Osteoblast (primary cell): ENCODE measurements at regions not wholly inside any gene's neighbourhood (a gene's known extent, or its start where the extent isn't known, plus 50 kb on each side); places are given as distances from the start of the nearest gene placed in this dataset.

Source experiments
- DNase-seq: peaks from one replicate; pipeline ENCODE4 v3.0.0; 2011; ENCODE audit warnings: low spot score, mixed read lengths; ENCODE audit not compliant: insufficient read length; ENCODE audit errors: missing footprints
- H2AFZ ChIP-seq: 2 replicates; pipeline ENCODE4 v1.6.0; 2011; ENCODE audit warnings: mild to moderate bottlenecking, low read length
- H3K27ac ChIP-seq: 2 replicates; pipeline ENCODE4 v1.5.1; 2011; ENCODE audit warnings: mild to moderate bottlenecking, low read depth, low read length, moderate library complexity
- H3K27me3 ChIP-seq: 2 replicates; pipeline ENCODE4 v1.6.0; 2012; ENCODE audit warnings: mild to moderate bottlenecking, control low read depth, inconsistent platforms, low read length, moderate library complexity; ENCODE audit not compliant: insufficient read depth
- H3K36me3 ChIP-seq: 2 replicates; pipeline ENCODE4 v1.5.1; 2011; ENCODE audit warnings: mild to moderate bottlenecking, low read length, control low read depth, moderate library complexity; ENCODE audit not compliant: insufficient read depth
- H3K4me1 ChIP-seq: 2 replicates; pipeline ENCODE4 v1.5.1; 2011; ENCODE audit warnings: mild to moderate bottlenecking, low read length, control low read depth, moderate library complexity; ENCODE audit not compliant: insufficient read depth
- H3K4me2 ChIP-seq: 2 replicates; pipeline ENCODE4 v1.6.0; 2011; ENCODE audit warnings: mild to moderate bottlenecking, low read length; ENCODE audit not compliant: insufficient read depth
- H3K4me3 ChIP-seq: fragments of 200-600 bp; sonication (generic); 3 replicates; pipeline ENCODE4 v1.5.1; 2012; ENCODE audit warnings: mild to moderate bottlenecking, low read length, inconsistent platforms; ENCODE audit not compliant: insufficient read depth
- H3K79me2 ChIP-seq: 2 replicates; pipeline ENCODE4 v1.6.0; 2012; ENCODE audit warnings: mild to moderate bottlenecking, low read length, control low read depth, inconsistent platforms; ENCODE audit not compliant: insufficient read depth
- H3K9me3 ChIP-seq: 2 replicates; pipeline ENCODE4 v1.5.1; 2011; ENCODE audit warnings: low read depth, low read length, control low read depth
- H4K20me1 ChIP-seq: 2 replicates; pipeline ENCODE4 v1.6.0; 2012; ENCODE audit warnings: mild to moderate bottlenecking, low read length, control low read depth; ENCODE audit not compliant: insufficient read depth
- CTCF ChIP-seq: IDR thresholded peaks from 2 replicates; pipeline ENCODE4 v1.5.1; 2011; ENCODE audit warnings: mild to moderate bottlenecking, low read depth, low read length, moderate library complexity; ENCODE audit errors: extremely low read depth

GRCh38 chr16:6861815-6862477 is 470.7 kb upstream of the RBFOX1 start:
- DNase-seq = no peak
- Histone ChIP-seq H3K4me3 (no peak overlapping the region), H3K27me3 (no peaks in the 10 kb centered on the region), H3K4me2 (no peak overlapping the region), H4K20me1 (no peaks in the 10 kb centered on the region), H3K79me2 (no peaks in the 10 kb centered on the region), H2AFZ (no peak overlapping the region), H3K36me3 (no peaks in the 10 kb centered on the region), H3K9me3 (no peaks in the 10 kb centered on the region), H3K4me1 (no peaks in the 10 kb centered on the region), H3K27ac (no peak overlapping the region)
- no peak for TF ChIP-seq CTCF

GRCh38 chr16:6861135-6861814 is 471.4 kb upstream of the RBFOX1 start:
- Histone ChIP-seq H3K4me2 (no peak overlapping the region), H3K27ac (no peak overlapping the region), H3K4me3 (no peak overlapping the region), H3K27me3 (no peaks in the 10 kb centered on the region), H4K20me1 (no peaks in the 10 kb centered on the region), H3K36me3 (no peaks in the 10 kb centered on the region), H3K4me1 (no peaks in the 10 kb centered on the region), H3K9me3 (no peaks in the 10 kb centered on the region), H3K79me2 (no peaks in the 10 kb centered on the region), H2AFZ (no peak overlapping the region)
- no peak for TF ChIP-seq CTCF
- no peak for DNase-seq

GRCh38 chr16:6857575-6857974 is 475.1 kb upstream of the RBFOX1 start:
- Histone ChIP-seq H3K4me3 (no peak overlapping the region), H3K9me3 (no peaks in the 10 kb centered on the region), H3K27ac (no peak overlapping the region), H3K27me3 (no peaks in the 10 kb centered on the region), H3K4me1 (no peaks in the 10 kb centered on the region), H2AFZ (no peak overlapping the region), H3K4me2 (no peak overlapping the region), H3K79me2 (no peaks in the 10 kb centered on the region), H4K20me1 (no peaks in the 10 kb centered on the region), H3K36me3 (no peaks in the 10 kb centered on the region)
- no peak for DNase-seq
- TF ChIP-seq CTCF = no peak

- Histone ChIP-seq H3K4me2 (no peak overlapping the region), H3K36me3 (no peaks in the 10 kb centered on the region), H3K9me3 (no peaks in the 10 kb centered on the region), H3K4me3 (no peak overlapping the region), H3K4me1 (no peaks in the 10 kb centered on the region), H3K27ac (no peak overlapping the region), H3K79me2 (no peaks in the 10 kb centered on the region), H2AFZ (no peak overlapping the region), H3K27me3 (no peaks in the 10 kb centered on the region), H4K20me1 (no peaks in the 10 kb centered on the region)
- no peak for TF ChIP-seq CTCF
- DNase-seq = no peak
Observed at GRCh38 chr16:6856578-6856977, 476.1 kb upstream of the RBFOX1 start.
